GM23338 (cell line): ENCODE measurements at regions not wholly inside any gene's neighbourhood (a gene's known extent, or its start where the extent isn't known, plus 50 kb on each side); places are given as distances from the start of the nearest gene placed in this dataset.

Source experiments
- CREB1 ChIP-seq: fragments of 250-450 bp; sonication (Bioruptor Pico); IDR thresholded peaks from 2 replicates; pipeline ENCODE4 v1.5.0; 2020; ENCODE audit warnings: low read depth, mild to moderate bottlenecking, moderate library complexity
- CTCF ChIP-seq, 2 experiments: fragments of 200-600 bp in 1 of 2; sonication (generic) in 1 of 2; conservative IDR thresholded peaks; 2 replicates each; pipeline versions ENCODE4 v1.5.1 to v1.6.1; 2016 to 2017; ENCODE audit warnings: antibody characterized with exemption in 2 of 2, low read depth in 2 of 2, mild to moderate bottlenecking in 2 of 2, moderate library complexity in 1 of 2
- EZH2 ChIP-seq: fragments of 200-600 bp; sonication (generic); IDR thresholded peaks from one replicate; pipeline ENCODE4 v1.8.0; 2017; ENCODE audit warnings: antibody characterized with exemption, mild to moderate bottlenecking, low read depth; ENCODE audit not compliant: unreplicated experiment
- EZH2phosphoT487 ChIP-seq: fragments of 200-600 bp; sonication (generic); IDR thresholded peaks from one replicate; pipeline ENCODE4 v1.8.1; 2018; ENCODE audit warnings: antibody characterized with exemption; ENCODE audit not compliant: unreplicated experiment
- JUNB ChIP-seq: IDR thresholded peaks from one replicate; pipeline ENCODE4 v1.6.1; 2016; ENCODE audit warnings: antibody characterized with exemption; ENCODE audit not compliant: unreplicated experiment
- POLR2AphosphoS5 ChIP-seq: IDR thresholded peaks from 2 replicates; pipeline ENCODE4 v1.6.1; 2016; ENCODE audit warnings: antibody characterized with exemption, low read depth
- REST ChIP-seq: IDR thresholded peaks from one replicate; pipeline ENCODE4 v1.6.1; 2018; ENCODE audit warnings: antibody characterized with exemption; ENCODE audit not compliant: unreplicated experiment
- TF ChIP-seq, protein P1 (sequence below): IDR thresholded peaks from 2 replicates; pipeline ENCODE4 v1.6.1; 2016; ENCODE audit warnings: antibody characterized with exemption

GRCh38 chr20:53890443-53891305 lies 179.7 kb downstream of the BCAS1 start:
- TF ChIP-seq CTCF (conservative IDR thresholded peaks at IDR 0.05; ENCODE audit: low read depth in 2 of 2) (no peak), JUNB (no peak), EZH2 (no peak), REST (no peak), POLR2AphosphoS5 (no peak), EZH2phosphoT487 (no peak), CREB1 (CRISPR knock-in tag) (no peak)
- TF ChIP-seq, protein P1, sequence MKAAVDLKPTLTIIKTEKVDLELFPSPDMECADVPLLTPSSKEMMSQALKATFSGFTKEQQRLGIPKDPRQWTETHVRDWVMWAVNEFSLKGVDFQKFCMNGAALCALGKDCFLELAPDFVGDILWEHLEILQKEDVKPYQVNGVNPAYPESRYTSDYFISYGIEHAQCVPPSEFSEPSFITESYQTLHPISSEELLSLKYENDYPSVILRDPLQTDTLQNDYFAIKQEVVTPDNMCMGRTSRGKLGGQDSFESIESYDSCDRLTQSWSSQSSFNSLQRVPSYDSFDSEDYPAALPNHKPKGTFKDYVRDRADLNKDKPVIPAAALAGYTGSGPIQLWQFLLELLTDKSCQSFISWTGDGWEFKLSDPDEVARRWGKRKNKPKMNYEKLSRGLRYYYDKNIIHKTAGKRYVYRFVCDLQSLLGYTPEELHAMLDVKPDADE = no peak
